Cardiac muscle cell (in vitro differentiated cells and primary cell): ENCODE measurements at regions not wholly inside any gene's neighbourhood (a gene's known extent, or its start where the extent isn't known, plus 50 kb on each side); places are given as distances from the start of the nearest gene placed in this dataset.
"Not testable (repeated sequence)": the region's sequence is repeated elsewhere in the genome, so short reads cannot be mapped to it uniquely, and the experiment has no call there.

Experiments used
- DNase-seq, 2 donors: peaks; one replicate each; pipeline versions ENCODE4 v3.0.0 to v3.0.0-alpha.2; 2010 to 2017; ENCODE audit warnings: low read depth in 1 of 2, low spot score in 1 of 2
- H3K27ac ChIP-seq: fragments of 200-600 bp; sonication (generic); 2 replicates; pipeline ENCODE4 v1.5.1; 2016
- H3K27me3 ChIP-seq: fragments of 200-600 bp; sonication (generic); 2 replicates; pipeline ENCODE4 v1.6.0; 2016; ENCODE audit warnings: control low read depth
- H3K36me3 ChIP-seq: fragments of 200-600 bp; sonication (generic); 2 replicates; pipeline ENCODE4 v1.5.1; 2016; ENCODE audit warnings: control low read depth
- H3K4me1 ChIP-seq: fragments of 200-600 bp; sonication (generic); 2 replicates; pipeline ENCODE4 v1.8.1; 2017; ENCODE audit warnings: low read depth, mild to moderate bottlenecking, mixed run types
- H3K4me3 ChIP-seq: fragments of 200-600 bp; sonication (generic); 2 replicates; pipeline ENCODE4 v1.5.1; 2016; ENCODE audit warnings: mild to moderate bottlenecking
- H3K9me3 ChIP-seq: fragments of 200-600 bp; sonication (generic); 2 replicates; pipeline ENCODE4 v1.5.1; 2017; ENCODE audit warnings: low read depth, mild to moderate bottlenecking, control low read depth
- CTCF ChIP-seq: IDR thresholded peaks from 2 replicates; pipeline ENCODE4 v1.5.1; 2012; ENCODE audit warnings: low read depth, mild to moderate bottlenecking, low read length

GRCh38 chr12:91455321-91455720, 272.7 kb upstream of the DCN start:
- Histone ChIP-seq H3K9me3 (no peaks in the 10 kb centered on the region), H3K4me1 (no peaks in the 10 kb centered on the region), H3K27ac (no peak overlapping the region), H3K36me3 (no peaks in the 10 kb centered on the region), H3K27me3 (no peaks in the 10 kb centered on the region), H3K4me3 (no peak overlapping the region)
- DNase-seq: no peak
- TF ChIP-seq CTCF: no peak

DNA sequence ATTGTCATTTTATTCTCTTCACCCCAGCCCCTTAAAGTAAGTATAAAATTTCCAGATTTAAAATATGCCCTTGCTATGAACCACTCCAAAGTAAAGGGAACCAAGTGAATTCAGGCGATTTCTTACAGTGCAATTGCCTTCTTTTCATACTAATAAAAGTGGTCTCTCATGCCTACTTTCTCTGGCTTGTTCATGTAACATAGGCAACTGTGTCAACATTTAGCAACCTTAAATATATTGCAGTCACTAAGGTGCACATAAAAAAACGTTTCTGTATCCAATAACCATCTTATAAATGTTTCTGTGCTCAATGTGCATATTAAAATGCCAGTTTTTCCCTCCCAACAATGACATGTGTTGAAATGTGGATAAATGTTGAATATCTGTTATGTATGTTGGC, 271.6 kb upstream of the DCN start:
- Histone ChIP-seq H3K4me1 (no peaks in the 10 kb centered on the region), H3K9me3 (peaks cover 3% of the 10 kb centered on the region), H3K36me3 (no peaks in the 10 kb centered on the region), H3K4me3 (no peak overlapping the region), H3K27ac (no peak overlapping the region), H3K27me3 (no peaks in the 10 kb centered on the region)
- DNase-seq: no peak
- TF ChIP-seq CTCF: no peak

DNA sequence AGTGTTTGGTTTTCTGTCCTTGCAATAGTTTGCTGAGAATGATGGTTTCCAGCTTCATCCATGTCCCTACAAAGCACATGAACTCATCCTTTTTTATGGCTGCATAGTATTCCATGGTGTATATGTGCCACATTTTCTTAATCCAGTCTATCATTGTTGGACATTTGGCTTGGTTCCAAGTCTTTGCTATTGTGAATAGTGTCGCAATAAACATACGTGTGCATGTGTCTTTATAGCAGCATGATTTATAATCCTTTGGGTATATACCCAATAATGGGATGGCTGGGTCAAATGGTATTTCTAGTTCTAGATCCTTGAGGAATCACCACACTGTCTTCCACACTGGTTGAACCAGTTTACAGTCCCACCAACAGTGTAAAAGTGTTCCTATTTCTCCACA, 269.8 kb upstream of the DCN start:
- not testable (repeated sequence) for H3K36me3 ChIP-seq, H3K4me3 ChIP-seq, H3K27ac ChIP-seq, DNase-seq, H3K4me1 ChIP-seq, H3K27me3 ChIP-seq, H3K9me3 ChIP-seq

GRCh38 chr12:91441993-91442952, 259.7 kb upstream of the DCN start:
- H3K36me3 ChIP-seq: no peaks in the 10 kb centered on the region
- DNase-seq: no peak
- no peaks in the 10 kb centered on the region for H3K9me3 ChIP-seq
- peaks cover 4% of the 10 kb centered on the region for H3K4me1 ChIP-seq
- no peaks in the 10 kb centered on the region for H3K27me3 ChIP-seq
- no peak overlapping the region for H3K27ac ChIP-seq
- no peak overlapping the region for H3K4me3 ChIP-seq
- no peak for TF ChIP-seq CTCF

DNA sequence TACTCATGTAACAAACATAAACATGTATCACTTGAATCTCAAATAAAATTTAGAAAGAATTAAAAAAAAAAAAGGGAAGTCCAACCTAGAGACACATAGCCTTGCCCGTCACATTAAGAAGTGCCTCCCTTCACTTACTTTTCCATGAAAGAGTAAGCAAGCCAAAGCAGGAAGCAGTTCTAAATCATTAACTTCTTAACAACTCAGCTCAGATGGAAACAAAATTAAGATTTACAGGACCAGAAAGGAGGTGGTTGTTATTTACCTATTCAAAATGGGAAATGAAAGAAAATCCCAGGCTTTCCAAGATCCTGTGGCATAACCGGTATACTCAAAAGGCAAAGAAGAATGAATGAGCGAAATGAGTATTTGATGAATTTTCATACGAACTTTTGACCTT, 258.6 kb upstream of the DCN start:
- TF ChIP-seq CTCF: no peak
- Histone ChIP-seq H3K27me3 (no peaks in the 10 kb centered on the region), H3K27ac (no peak overlapping the region), H3K9me3 (no peaks in the 10 kb centered on the region), H3K4me1 (peaks cover 4% of the 10 kb centered on the region), H3K36me3 (no peaks in the 10 kb centered on the region), H3K4me3 (no peak overlapping the region)
- no peak for DNase-seq

- Histone ChIP-seq H3K36me3 (no peaks in the 10 kb centered on the region), H3K4me3 (no peak overlapping the region), H3K27me3 (no peaks in the 10 kb centered on the region), H3K27ac (no peak overlapping the region), H3K9me3 (no peaks in the 10 kb centered on the region), H3K4me1 (peaks cover 24% of the 10 kb centered on the region)
- no peak for DNase-seq
- TF ChIP-seq CTCF: no peak
Measured at GRCh38 chr12:91434081-91434480, 251.5 kb upstream of the DCN start.
